ENCODE measurements at regions not wholly inside any gene's neighbourhood (a gene's known extent, or its start where the extent isn't known, plus 50 kb on each side); places are given as distances from the start of the nearest gene placed in this dataset.
"Not testable (repeated sequence)": the region's sequence is repeated elsewhere in the genome, so short reads cannot be mapped to it uniquely, and the experiment has no call there.

DNA sequence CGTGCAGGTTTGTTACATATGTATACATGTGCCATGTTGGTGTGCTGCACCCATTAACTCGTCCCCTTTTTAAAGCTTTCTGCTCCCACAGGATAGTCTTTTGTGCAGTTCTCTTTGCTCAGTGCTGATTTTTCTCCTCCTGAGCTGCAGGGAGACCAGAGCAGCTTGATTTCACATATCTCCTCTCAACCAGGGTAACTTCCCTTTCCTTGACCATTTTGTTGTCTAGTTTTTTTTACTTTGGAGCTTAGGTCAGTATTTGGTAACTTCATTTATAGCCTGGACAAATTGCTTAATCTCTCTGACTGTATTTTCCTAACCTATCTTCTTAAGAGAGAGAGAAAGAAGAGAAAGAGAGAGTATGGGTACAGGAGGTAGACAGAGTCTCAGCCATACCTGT is 137.1 kb upstream of the ZNF366 start:
- H3K36me3 ChIP-seq (ENCODE audit: control insufficient read depth in 1 of 2, insufficient read depth in 2 of 2, low read depth in 1 of 2, low read length in 2 of 2), result no peaks in the 10 kb centered on the region
- H3K27ac ChIP-seq (ENCODE audit: low read length, poor library complexity, severe bottlenecking), result no peak overlapping the region
- no peak overlapping the region for H2AK5ac ChIP-seq (ENCODE audit: low read length, severe bottlenecking)
- no peak overlapping the region for H3K4ac ChIP-seq (ENCODE audit: low read depth in 1 of 2, low read length in 2 of 2)
- H2BK15ac ChIP-seq (ENCODE audit: low read depth, poor library complexity, severe bottlenecking), result no peak overlapping the region
- no peak overlapping the region for H4K8ac ChIP-seq (ENCODE audit: low read length)
- H3K4me2 ChIP-seq (ENCODE audit: low read length, poor library complexity, severe bottlenecking), result no peak overlapping the region
- peaks cover under 1% of the 10 kb centered on the region for H3K4me1 ChIP-seq (ENCODE audit: control insufficient read depth, insufficient read depth, low read depth, low read length)
- no peak overlapping the region for H3K18ac ChIP-seq (ENCODE audit: low read depth in 1 of 2, low read length in 2 of 2)
- no peaks in the 10 kb centered on the region for H3K27me3 ChIP-seq (ENCODE audit: control insufficient read depth in 1 of 2, insufficient read depth in 1 of 2, low read length in 2 of 2)
- H4K91ac ChIP-seq (ENCODE audit: low read length), result no peak overlapping the region
- no peaks in the 10 kb centered on the region for H3K9me3 ChIP-seq (ENCODE audit: control insufficient read depth, low read length)
- no peak overlapping the region for H3K14ac ChIP-seq (ENCODE audit: low read length in 2 of 2)
- H3K23ac ChIP-seq (ENCODE audit: low read length in 2 of 2), result no peak overlapping the region
- 100% methylated on average over 2 of the region's 2 CpGs for WGBS
- H2BK120ac ChIP-seq (ENCODE audit: low read depth, low read length), result no peak overlapping the region
- no peak overlapping the region for H3K4me3 ChIP-seq (ENCODE audit: insufficient read depth in 1 of 2, low read depth in 1 of 2, low read length in 2 of 2)
- H2BK5ac ChIP-seq (ENCODE audit: low read depth, low read length, poor library complexity, severe bottlenecking), result no peak overlapping the region
- DNase-seq, result no peak
- no peak overlapping the region for H2AFZ ChIP-seq (ENCODE audit: low read depth, low read length)
- H3K79me1 ChIP-seq (replicated peaks; ENCODE audit: low read length, poor library complexity, severe bottlenecking), result no peaks in the 10 kb centered on the region
- H3K9ac ChIP-seq (ENCODE audit: low read length), result no peak overlapping the region
- H2BK12ac ChIP-seq (ENCODE audit: low read length in 2 of 2), result no peak overlapping the region

DNA sequence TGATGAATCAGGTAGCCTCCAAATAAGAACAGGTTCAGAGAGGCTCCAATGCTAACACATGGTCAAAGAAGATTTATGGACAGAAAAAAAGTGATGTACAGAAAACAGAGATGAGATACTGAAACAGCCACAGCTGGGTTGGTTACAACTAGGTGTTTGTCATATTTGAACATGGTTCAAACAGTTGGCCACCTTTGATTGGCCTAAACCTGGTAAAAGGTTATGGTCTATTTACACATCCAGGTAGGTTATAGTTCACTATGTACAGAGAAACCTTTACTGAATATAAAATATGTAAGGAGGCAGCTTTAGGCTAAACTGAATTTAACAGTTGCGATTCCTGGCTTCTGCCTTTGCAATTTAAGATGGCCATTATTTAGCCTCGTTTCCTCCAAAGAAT is 134.0 kb upstream of the ZNF366 start:
- Histone ChIP-seq H3K9me3 (ENCODE audit: control insufficient read depth, low read length) (no peaks in the 10 kb centered on the region), H3K4me3 (ENCODE audit: insufficient read depth in 1 of 2, low read depth in 1 of 2, low read length in 2 of 2) (no peak overlapping the region), H3K18ac (ENCODE audit: low read depth in 1 of 2, low read length in 2 of 2) (no peak overlapping the region), H3K4ac (ENCODE audit: low read depth in 1 of 2, low read length in 2 of 2) (no peak overlapping the region), H3K9ac (ENCODE audit: low read length) (no peak overlapping the region), H2AK5ac (ENCODE audit: low read length, severe bottlenecking) (no peak overlapping the region), H2BK5ac (ENCODE audit: low read depth, low read length, poor library complexity, severe bottlenecking) (no peak overlapping the region), H4K8ac (ENCODE audit: low read length) (no peak overlapping the region), H2BK120ac (ENCODE audit: low read depth, low read length) (no peak overlapping the region), H3K27me3 (ENCODE audit: control insufficient read depth in 1 of 2, insufficient read depth in 1 of 2, low read length in 2 of 2) (no peaks in the 10 kb centered on the region), H3K4me1 (ENCODE audit: control insufficient read depth, insufficient read depth, low read depth, low read length) (no peaks in the 10 kb centered on the region), H3K36me3 (ENCODE audit: control insufficient read depth in 1 of 2, insufficient read depth in 2 of 2, low read depth in 1 of 2, low read length in 2 of 2) (no peaks in the 10 kb centered on the region), H3K23ac (ENCODE audit: low read length in 2 of 2) (no peak overlapping the region), H4K91ac (ENCODE audit: low read length) (no peak overlapping the region), H2AFZ (ENCODE audit: low read depth, low read length) (no peak overlapping the region), H3K79me1 (replicated peaks; ENCODE audit: low read length, poor library complexity, severe bottlenecking) (no peaks in the 10 kb centered on the region), H2BK15ac (ENCODE audit: low read depth, poor library complexity, severe bottlenecking) (no peak overlapping the region), H3K14ac (ENCODE audit: low read length in 2 of 2) (no peak overlapping the region), H3K4me2 (ENCODE audit: low read length, poor library complexity, severe bottlenecking) (no peak overlapping the region), H3K27ac (ENCODE audit: low read length, poor library complexity, severe bottlenecking) (no peak overlapping the region), H2BK12ac (ENCODE audit: low read length in 2 of 2) (no peak overlapping the region)
- WGBS, result 83% methylated on average over 2 of the region's 2 CpGs
- DNase-seq, result no peak

DNA sequence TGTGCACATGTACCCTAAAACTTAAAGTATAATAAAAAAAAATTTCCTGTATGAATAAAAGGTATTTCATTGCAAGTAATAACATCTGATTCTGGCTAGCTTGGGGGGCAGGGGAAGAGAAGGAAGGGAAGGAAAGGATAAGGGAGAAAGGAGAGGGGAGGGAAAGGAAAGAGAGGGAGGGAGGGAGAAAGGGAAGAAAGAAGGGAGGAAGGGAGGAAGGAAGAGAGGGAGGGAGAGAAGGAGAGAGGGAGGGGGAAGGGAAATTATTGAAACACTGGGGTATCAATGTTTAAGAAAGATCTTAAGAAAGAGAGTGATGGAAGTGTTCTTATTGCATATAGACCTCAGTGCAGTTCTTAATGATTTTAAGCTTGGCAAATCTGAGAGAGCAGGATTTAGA is 129.8 kb upstream of the ZNF366 start:
- H2BK5ac ChIP-seq (ENCODE audit: low read depth, low read length, poor library complexity, severe bottlenecking), result no peak overlapping the region
- no peak overlapping the region for H3K23ac ChIP-seq (ENCODE audit: low read length in 2 of 2)
- H2AFZ ChIP-seq (ENCODE audit: low read depth, low read length), result no peak overlapping the region
- no peak overlapping the region for H2BK120ac ChIP-seq (ENCODE audit: low read depth, low read length)
- no peaks in the 10 kb centered on the region for H3K9me3 ChIP-seq (ENCODE audit: control insufficient read depth, low read length)
- no peak overlapping the region for H2BK12ac ChIP-seq (ENCODE audit: low read length in 2 of 2)
- peaks cover 2% of the 10 kb centered on the region for H3K4me1 ChIP-seq (ENCODE audit: control insufficient read depth, insufficient read depth, low read depth, low read length)
- no peak overlapping the region for H3K9ac ChIP-seq (ENCODE audit: low read length)
- no peak overlapping the region for H3K4ac ChIP-seq (ENCODE audit: low read depth in 1 of 2, low read length in 2 of 2)
- no peak overlapping the region for H2BK15ac ChIP-seq (ENCODE audit: low read depth, poor library complexity, severe bottlenecking)
- H3K14ac ChIP-seq (ENCODE audit: low read length in 2 of 2), result no peak overlapping the region
- no peaks in the 10 kb centered on the region for H3K36me3 ChIP-seq (ENCODE audit: control insufficient read depth in 1 of 2, insufficient read depth in 2 of 2, low read depth in 1 of 2, low read length in 2 of 2)
- no peak overlapping the region for H4K8ac ChIP-seq (ENCODE audit: low read length)
- H3K4me3 ChIP-seq (ENCODE audit: insufficient read depth in 1 of 2, low read depth in 1 of 2, low read length in 2 of 2), result no peak overlapping the region
- no peak overlapping the region for H3K4me2 ChIP-seq (ENCODE audit: low read length, poor library complexity, severe bottlenecking)
- H4K91ac ChIP-seq (ENCODE audit: low read length), result no peak overlapping the region
- H3K18ac ChIP-seq (ENCODE audit: low read depth in 1 of 2, low read length in 2 of 2), result no peak overlapping the region
- no peak for DNase-seq
- H2AK5ac ChIP-seq (ENCODE audit: low read length, severe bottlenecking), result no peak overlapping the region
- H3K27ac ChIP-seq (ENCODE audit: low read length, poor library complexity, severe bottlenecking), result no peak overlapping the region
- H3K79me1 ChIP-seq (replicated peaks; ENCODE audit: low read length, poor library complexity, severe bottlenecking), result no peaks in the 10 kb centered on the region
- H3K27me3 ChIP-seq (ENCODE audit: control insufficient read depth in 1 of 2, insufficient read depth in 1 of 2, low read length in 2 of 2), result no peaks in the 10 kb centered on the region

DNA sequence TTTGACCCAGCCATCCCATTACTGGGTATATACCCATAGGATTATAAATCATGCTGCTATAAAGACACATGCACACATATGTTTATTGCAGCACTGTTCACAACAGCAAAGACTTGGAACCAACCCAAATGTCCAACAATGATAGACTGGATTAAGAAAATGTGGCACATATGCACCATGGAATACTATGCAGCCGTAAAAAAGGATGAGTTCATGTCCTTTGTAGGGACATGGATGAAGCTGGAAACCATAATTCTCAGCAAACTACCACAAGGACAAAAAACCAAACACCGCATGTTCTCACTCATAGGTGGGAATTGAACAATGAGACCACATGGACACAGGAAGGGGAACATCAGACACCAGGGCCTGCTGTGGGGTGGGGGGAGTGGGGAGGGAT is 129.4 kb upstream of the ZNF366 start:
- not testable (repeated sequence) for H2BK120ac ChIP-seq (ENCODE audit: low read depth, low read length); H3K9ac ChIP-seq (ENCODE audit: low read length); H3K18ac ChIP-seq (ENCODE audit: low read depth in 1 of 2, low read length in 2 of 2); H2AK5ac ChIP-seq (ENCODE audit: low read length, severe bottlenecking); H2AFZ ChIP-seq (ENCODE audit: low read depth, low read length); H3K4ac ChIP-seq (ENCODE audit: low read depth in 1 of 2, low read length in 2 of 2); H3K9me3 ChIP-seq (ENCODE audit: control insufficient read depth, low read length); H4K8ac ChIP-seq (ENCODE audit: low read length); DNase-seq; H2BK15ac ChIP-seq (ENCODE audit: low read depth, poor library complexity, severe bottlenecking); H3K4me2 ChIP-seq (ENCODE audit: low read length, poor library complexity, severe bottlenecking); H3K27me3 ChIP-seq (ENCODE audit: control insufficient read depth in 1 of 2, insufficient read depth in 1 of 2, low read length in 2 of 2); H3K4me3 ChIP-seq (ENCODE audit: insufficient read depth in 1 of 2, low read depth in 1 of 2, low read length in 2 of 2); H2BK12ac ChIP-seq (ENCODE audit: low read length in 2 of 2); H3K79me1 ChIP-seq (replicated peaks; ENCODE audit: low read length, poor library complexity, severe bottlenecking); H3K14ac ChIP-seq (ENCODE audit: low read length in 2 of 2); H4K91ac ChIP-seq (ENCODE audit: low read length); H2BK5ac ChIP-seq (ENCODE audit: low read depth, low read length, poor library complexity, severe bottlenecking); H3K36me3 ChIP-seq (ENCODE audit: control insufficient read depth in 1 of 2, insufficient read depth in 2 of 2, low read depth in 1 of 2, low read length in 2 of 2); H3K27ac ChIP-seq (ENCODE audit: low read length, poor library complexity, severe bottlenecking); H3K23ac ChIP-seq (ENCODE audit: low read length in 2 of 2); H3K4me1 ChIP-seq (ENCODE audit: control insufficient read depth, insufficient read depth, low read depth, low read length)
- WGBS, result no CpG with 5 or more reads among the region's 2 CpGs

All from mesenchymal stem cell (in vitro differentiated cells and primary cell).